ENCODE measurements at regions not wholly inside any gene's neighbourhood (a gene's known extent, or its start where the extent isn't known, plus 50 kb on each side); places are given as distances from the start of the nearest gene placed in this dataset.
A peak's percentile ranks its signal among the peaks of the same experiment; 100 is the strongest.
"Not testable (repeated sequence)": the region's sequence is repeated elsewhere in the genome, so short reads cannot be mapped to it uniquely, and the experiment has no call there.

GRCh38 chrX:94635003-94635402 lies 961.0 kb downstream of the FAM133A start:
- no peak for DNase-seq

DNA sequence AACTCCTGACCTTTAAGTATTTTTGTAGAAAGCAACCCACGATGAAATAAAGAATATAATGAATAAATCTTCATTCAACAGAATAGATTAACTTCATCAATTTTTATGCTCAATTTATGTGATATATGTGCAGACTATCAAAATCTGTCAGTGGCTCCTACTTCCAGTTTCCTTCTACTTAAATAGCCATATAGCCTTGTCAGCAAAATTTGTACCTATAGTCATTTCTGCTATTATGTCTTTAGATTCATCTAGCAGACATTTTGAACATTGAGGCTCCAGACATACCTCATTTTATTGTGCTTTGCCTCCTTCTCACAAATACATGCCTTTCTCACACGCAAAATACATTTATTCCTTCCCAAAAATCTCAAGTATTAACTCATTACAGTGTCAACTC lies 971.7 kb downstream of the FAM133A start:
- DNase-seq = no peak

DNA sequence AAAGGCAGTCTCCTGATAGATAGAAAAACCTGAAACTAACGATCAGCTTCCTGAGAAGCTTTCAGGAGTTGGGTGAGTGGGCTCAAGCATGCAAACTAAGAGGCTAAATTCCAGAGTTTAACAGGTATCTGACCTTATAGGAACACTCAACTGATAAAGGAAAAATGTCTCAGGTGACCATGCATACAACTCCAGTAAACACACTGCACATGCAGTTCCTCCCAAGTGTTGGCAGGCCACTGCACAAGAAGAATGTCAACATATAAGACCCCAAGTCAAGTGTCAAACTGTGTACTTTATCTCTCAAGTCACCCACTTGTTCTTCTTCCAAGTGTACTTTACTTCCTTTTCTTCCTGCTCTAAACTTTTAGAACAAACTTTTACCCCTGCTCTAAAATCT lies 981.2 kb downstream of the FAM133A start:
- DNase-seq = no peak

GRCh38 chrX:94662689-94663088 lies 988.7 kb downstream of the FAM133A start:
- no peak for DNase-seq

- DNase-seq = no peak
Observed at GRCh38 chrX:94676285-94676684, 1002.3 kb downstream of the FAM133A start.

DNA sequence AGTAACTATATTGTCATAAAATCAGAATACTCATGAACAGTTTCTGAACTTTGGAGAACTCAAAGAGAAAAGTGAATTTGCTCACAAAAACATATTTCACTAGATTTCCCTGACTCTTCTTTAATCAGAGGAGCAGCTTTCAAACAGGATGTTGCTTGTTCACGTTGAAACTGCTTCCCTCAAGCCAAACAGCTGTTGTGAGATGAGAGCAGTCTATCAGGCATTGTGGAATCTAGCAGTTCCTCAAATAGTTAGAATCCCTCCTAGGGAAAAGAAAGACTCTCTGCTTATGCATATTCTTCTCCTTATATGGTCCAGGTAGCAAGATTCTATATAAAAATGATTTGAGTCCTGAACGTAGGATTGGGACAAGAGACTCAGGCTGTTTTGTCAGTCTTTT lies 1012.1 kb downstream of the FAM133A start:
- DNase-seq = no peak

DNA sequence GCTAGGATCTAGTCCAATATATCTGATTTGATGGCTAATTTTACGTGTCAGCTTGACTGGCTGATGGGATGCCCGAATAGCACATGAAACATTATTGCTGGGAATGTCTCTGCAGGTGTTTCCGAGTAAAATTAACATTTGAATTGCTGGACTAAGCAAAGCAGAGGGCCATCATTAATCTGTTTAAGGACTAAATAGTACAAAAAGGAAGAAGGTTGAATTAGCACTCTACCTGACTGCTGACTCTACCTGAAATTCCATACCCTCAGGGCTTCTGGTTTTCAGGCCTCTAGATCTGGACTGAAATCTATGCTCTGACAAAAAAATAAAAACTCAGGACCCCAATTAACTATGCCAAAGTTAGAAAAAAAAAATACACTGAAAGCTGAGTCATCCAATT lies 1021.9 kb downstream of the FAM133A start:
- no peak for DNase-seq

DNA sequence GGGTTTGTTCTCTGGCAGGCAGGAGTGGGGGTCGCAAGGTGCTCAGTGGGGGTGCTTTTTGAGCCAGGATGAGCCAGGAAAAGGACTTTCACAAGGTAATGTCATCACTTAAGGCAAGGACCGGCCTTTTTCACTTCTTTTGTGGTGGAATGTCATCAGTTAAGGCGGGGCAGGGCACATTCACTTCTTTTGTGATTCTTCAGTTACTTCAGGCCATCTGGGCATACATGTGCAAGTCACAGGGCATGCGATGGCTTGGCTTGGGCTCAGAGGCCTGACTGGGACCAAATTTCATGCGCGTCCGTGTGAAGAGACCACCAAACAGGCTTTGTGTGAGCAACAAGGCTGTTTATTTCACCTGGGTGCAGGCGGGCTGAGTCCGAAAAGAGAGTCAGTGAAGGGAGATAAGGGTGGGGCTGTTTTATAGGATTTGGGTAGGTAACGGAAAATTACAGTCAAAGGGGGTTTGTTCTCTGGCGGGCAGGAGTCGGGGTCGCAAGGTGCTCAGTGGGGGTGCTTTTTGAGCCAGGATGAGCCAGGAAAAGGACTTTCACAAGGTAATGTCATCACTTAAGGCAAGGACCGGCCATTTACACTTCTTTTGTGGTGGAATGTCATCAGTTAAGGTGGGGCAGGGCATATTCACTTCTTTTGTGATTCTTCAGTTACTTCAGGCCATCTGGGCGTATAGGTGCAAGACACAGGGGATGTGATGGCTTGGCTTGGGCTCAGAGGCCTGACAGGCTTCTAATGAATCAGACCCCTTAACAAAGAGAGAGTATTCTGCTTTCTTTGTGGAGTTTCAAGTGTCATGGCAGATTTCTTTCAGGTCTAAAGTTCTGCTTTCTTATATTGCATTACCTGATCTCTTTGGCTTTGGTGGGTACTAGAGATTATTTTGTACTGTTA lies 1030.6 kb downstream of the FAM133A start:
- not testable (repeated sequence) for DNase-seq

GRCh38 chrX:94721386-94721785 lies 1047.4 kb downstream of the FAM133A start:
- DNase-seq = no peak

GRCh38 chrX:94722578-94722977 lies 1048.6 kb downstream of the FAM133A start:
- DNase-seq = no peak

DNA sequence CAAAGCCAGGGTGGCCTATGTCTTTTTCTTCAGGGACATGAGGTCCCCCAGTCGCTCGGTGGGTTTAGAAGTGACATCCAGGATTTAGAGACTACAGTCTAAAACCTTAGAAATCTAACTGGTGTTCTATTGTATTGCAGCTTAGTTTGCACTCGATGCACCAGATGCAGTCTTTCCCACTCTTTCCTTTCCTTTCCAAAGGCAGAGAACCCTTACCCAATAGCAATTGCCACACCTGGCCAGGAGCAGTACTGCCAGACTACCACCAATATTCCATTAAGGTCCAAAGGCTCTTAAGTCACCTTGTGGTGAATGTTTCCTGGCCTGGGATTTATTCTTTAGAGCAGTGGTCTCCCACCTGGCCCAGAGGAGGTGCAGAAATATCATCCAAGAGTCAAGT lies 1068.8 kb downstream of the FAM133A start:
- DNase-seq = no peak

- no peak for DNase-seq
Observed at GRCh38 chrX:94743478-94743877, 1069.5 kb downstream of the FAM133A start.

- no peak for DNase-seq
Observed at GRCh38 chrX:94744786-94745185, 1070.8 kb downstream of the FAM133A start.

DNA sequence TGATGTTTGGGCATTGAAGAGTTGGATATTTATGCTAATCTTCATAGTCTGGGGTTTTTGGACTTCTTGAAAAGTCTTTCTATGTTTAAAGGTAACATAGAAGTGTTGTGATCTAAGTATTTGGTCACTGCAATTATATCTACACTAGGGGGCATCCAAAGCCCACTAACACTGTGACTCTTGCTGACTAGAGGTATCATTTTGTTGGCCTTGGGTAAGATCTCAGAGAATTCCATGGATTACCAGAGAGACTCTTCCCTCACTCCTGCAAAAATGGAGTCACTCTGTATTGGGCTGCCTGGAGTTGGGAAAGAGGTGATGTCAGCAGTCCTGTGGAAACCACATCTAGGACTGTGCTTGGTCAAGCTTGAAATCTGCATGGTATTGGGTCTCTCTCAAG lies 1077.6 kb downstream of the FAM133A start:
- no peak for DNase-seq

- DNase-seq = no peak
Observed at GRCh38 chrX:94752434-94753169, 1078.6 kb downstream of the FAM133A start.

DNA sequence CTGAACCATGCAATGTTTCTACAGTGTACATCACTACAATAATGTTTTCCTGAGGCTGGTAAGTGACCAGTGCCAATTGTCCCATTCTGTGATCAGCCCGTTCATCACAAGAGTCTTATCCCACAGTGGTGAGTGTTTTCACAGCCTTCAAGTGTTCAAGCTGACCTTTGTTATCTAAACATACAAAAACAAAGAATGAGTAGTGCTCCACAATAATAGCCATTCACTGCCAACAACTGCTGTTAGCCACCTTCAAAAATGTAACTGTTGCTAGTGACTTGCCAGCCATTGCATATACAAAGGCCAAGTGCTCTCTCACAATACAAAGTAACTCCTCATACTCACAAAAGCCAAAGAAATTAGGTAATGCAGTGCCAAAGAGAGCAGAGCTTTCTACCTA lies 1084.1 kb downstream of the FAM133A start:
- DNase-seq = no peak

GRCh38 chrX:94775640-94776039 lies 1101.6 kb downstream of the FAM133A start:
- DNase-seq = no peak

DNA sequence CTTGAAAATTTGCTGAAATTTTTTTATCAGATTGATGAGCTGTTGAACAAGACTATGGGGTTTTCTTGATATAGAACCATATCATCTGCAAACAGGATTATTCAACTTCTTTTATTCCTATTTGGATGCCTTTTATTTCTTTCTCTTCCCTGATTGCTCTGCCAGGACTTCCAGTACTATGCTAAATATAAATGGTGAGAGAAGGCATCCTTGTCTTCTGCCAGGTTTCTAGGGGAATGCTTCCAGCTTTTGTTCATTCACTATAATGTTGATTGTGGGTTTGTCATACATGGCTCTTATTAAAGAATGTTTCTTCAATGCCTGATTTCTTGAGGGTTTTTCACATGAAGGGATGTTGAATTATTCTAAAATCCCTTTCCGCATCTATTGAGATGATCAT lies 1139.5 kb downstream of the FAM133A start:
- DNase-seq = no peak

DNA sequence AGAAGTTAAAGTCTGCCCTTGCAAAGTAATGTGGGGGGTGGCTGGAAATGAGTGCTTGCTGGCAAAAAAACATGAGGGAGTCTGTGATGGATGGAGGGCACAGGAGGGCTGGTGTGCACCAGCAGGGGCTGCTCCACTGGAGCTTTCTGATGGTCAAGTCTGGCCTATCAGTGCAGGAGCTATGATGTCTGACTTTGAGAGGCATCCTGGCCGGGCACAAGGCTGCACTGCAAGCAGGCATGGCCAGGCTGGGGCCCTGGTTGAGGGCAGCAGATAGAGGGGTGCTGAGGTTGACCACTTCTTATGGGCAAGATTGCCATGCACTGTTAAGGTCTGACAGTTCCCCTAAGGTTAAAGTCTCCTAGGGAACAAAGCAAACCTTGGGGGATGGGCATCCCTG lies 1140.2 kb downstream of the FAM133A start:
- no peak for DNase-seq

GRCh38 chrX:94830717-94831116 lies 1156.7 kb downstream of the FAM133A start:
- DNase-seq = no peak

GRCh38 chrX:94831364-94831763 lies 1157.4 kb downstream of the FAM133A start:
- DNase-seq = peak in 1 of 2 experiments; percentile 0

DNA sequence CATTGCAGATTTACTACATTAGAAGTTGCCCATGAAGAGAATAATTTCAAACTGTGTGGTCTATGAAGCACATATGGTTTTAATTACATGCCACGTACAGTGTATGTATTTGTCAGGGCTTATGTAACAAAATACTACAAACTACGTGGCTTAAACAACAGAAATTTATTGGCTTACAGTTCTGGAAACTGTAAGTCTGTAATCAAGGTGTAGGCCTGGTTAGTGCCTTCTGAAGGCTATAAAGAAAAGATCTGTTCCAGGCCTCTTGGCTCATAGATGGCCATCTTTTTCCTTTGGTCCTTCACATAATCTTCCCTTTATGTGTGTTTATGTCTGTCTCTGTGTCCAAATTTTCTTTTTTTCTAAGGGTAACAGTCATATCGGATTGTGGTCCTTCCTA lies 1160.2 kb downstream of the FAM133A start:
- no peak for DNase-seq

DNA sequence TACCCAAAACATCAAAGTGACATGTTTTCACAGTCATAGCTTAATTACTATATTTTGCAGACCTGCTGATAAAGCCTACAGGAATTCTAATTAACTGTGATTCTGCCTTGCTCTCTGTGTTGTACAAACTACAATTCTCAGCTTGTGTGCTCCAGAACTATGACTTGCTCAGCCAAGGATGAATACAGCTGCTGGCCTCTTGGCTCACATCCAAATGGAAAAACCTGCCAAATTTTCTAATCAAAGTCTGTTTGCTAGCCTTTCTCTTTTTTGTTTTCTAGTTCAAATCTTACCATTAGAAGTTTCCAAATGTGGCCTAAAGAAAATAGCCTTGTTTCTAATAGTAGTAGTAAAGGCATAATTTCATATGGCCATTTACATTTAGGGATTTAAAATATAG lies 1176.8 kb downstream of the FAM133A start:
- peak; percentile 1 to 51 for DNase-seq

GRCh38 chrX:94854251-94854650 lies 1180.2 kb downstream of the FAM133A start:
- DNase-seq = no peak

Data from NCI-H446 (cell line).